Renal cortex interstitium (tissue), 11 donors: ENCODE measurements at regions not wholly inside any gene's neighbourhood (a gene's known extent, or its start where the extent isn't known, plus 50 kb on each side); places are given as distances from the start of the nearest gene placed in this dataset.
"Not testable (repeated sequence)": the region's sequence is repeated elsewhere in the genome, so short reads cannot be mapped to it uniquely, and the experiment has no call there.

Experiments
- DNase-seq, 11 donors: peaks; one replicate each; pipeline ENCODE4 v3.0.0-alpha.2; 2013; ENCODE audit warnings: low read depth in 9 of 11, low spot score in 4 of 11; ENCODE audit errors: extremely low read depth in 1 of 11

DNA sequence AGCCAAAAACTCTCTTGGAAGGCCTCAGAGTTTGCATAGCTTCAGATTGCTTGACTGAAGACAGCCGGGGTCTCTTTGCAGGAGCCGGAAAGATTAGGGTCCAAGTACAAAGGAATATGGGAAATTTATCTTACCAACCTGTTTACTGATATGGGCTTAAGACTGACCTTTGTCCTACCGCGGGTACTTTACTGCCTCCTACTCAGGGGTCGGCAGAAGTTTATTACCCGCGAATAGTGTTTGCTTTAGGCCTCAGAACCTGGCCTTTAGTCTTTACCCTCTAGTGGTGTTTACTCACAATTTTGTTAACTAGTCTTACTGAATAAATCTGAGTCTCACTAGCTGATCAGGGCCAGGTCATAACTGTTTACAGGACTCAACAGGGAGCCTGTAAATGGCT, 765.4 kb upstream of the SPRY2 start:
- DNase-seq: no peak

DNA sequence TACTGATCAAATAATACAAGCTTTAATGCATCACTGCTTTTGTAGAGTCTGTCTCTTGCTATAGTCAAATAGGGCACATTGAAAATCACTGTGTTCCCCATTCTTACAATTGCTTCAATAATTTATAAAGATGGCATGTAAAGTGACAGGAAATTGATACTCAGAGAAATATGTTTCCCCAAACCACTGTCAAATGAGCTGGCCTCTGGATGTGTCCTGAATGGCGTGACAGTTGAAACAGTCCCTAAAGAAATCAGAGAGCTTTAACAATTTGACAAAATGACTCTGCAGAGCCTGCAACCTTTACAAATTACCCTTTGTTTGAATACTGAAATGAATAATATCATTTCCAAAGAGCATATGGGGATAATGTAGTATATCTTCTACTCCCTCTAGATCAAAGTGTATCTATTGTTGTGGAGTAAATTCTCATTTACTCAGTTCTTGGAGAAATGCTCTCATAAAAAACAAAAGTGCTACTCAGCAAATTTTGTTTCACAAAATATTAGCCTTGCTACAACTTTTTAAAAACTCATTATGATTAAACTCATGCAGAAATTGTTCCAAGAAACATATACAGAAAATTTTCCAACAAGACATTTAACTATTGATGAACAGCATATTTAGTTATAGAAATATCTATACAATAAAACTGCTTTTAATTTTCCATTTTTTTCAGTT, 763.2 kb upstream of the SPRY2 start:
- no peak for DNase-seq

DNA sequence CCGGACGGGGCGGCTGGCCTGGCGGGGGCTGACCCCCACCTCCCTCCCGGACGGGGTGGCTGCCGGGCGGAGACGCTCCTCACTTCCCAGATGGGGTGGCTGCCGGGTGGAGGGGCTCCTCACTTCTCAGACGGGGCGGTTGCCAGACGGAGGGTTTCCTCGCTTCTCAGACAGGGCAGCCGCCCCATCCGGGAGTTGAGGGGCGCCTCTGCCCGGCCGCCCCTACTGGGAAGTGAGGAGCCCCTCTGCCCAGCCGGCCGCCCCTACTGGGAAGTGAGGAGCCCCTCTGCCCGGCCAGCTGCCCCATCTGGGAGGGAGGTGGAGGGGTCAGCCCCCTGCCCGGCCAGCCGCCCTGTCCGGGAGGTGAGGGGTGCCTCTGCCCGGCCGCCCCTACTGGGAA, 761.1 kb upstream of the SPRY2 start:
- DNase-seq: not testable (repeated sequence)

DNA sequence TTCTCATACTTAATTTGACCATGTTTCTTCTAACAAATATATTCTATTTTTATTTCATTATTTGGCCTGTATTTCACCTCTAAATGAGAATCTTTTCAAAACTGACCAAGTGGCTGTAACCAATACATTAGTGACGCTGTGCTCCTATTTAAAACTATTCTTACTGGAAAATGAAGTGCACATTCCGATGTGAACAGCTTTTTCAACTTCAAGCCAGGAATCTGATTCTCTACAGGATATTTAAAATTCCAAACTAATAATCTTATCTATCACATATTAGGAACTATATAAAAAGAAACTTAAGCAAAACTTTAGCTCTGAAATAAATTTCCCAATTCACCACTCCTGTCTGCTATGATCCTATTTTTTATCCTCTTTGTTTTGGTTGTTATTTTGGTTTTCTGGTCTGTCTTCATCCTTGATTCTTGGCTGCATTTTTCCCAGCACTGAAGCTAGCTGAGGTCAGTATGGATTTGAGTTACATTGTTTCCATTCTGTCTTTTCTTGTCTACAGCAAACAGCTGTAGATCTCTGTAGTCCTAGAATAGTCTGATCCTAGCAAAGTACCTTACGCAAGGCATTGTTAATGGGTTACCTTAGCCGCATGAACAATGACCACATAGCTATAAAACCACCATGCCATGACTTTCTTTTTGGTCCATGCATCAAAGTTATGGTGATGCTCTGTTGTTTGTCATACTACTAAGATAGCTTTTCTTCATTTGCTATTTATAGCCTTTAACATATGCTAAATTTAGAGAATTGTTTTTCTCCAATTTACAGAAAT, 748.6 kb upstream of the SPRY2 start:
- no peak for DNase-seq

DNA sequence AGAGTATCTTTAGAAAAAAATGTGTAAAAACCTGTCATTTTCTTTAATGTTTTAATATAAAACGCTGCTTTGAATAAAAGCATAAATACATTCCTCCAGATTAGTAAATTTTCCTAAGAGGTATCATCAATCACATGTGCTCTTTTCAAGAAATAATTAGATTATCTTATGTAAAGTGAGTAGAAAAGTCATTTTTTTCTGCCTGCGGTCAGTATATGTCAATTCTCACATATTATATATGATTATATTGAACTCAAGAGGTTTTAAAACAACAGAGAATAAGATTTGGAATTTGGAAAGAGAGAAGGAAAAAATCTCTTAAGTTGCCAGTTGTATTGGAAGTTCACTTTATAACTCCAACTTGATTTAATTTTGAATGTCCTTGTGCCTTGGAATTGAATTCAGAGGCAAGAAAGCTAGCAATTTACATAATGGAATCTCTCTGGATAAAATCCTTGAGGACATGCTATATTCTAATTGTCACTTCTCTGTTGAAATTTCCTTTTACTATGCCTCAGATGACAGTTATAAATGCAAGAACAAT, 740.1 kb upstream of the SPRY2 start:
- no peak for DNase-seq

DNA sequence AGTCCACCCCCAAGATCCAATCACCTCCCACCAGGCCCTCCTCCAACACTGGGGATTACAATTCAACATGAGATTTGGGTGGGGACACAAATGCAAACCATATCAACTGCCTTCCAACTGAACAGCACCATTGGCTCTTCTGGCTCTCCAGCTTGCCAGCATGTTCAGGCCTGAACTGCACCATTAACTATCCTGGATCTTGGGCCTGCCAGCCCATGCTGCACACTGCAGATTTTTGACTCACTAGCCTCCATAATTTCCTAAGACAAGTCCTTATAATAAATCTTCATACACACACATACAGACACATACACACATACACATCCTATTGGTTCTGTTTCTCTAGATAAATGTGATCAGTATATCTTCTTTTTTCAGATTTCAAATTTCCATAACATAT, 737.1 kb upstream of the SPRY2 start:
- no peak for DNase-seq

DNA sequence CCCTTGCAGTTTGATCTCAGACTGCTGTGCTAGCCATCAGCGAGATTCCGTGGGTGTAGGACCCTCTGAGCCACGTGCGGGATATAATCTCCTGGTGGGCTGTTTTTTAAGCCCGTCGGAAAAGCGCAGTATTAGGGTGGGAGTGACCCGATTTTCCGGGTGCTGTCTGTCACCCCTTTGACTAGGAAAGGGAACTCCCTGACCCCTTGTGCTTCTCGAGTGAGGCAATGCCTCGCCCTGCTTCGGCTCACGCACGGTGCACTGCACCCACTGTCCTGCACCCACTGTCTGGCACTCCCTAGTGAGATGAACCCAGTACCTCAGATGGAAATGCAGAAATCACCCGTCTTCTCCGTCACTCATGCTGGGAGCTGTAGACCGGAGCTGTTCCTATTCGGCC, 728.9 kb upstream of the SPRY2 start:
- DNase-seq: not testable (repeated sequence)

DNA sequence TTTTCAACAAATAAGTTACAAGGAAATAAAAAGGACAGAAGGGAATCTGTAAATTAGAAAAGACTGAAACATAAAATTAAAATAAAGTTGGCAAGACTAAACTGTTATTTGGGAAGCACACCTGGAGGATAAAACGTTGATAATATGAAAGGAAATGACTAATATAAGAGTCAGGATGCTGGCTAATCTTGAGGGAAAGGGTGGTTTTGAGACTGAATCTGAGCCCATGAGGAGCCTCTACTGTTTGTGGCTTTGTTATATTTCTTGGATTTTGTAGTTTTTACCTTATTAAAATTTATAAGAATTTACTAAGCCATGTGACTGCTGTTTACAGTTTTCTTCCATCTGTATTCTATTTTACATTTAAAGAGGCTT, 718.0 kb upstream of the SPRY2 start:
- no peak for DNase-seq

DNA sequence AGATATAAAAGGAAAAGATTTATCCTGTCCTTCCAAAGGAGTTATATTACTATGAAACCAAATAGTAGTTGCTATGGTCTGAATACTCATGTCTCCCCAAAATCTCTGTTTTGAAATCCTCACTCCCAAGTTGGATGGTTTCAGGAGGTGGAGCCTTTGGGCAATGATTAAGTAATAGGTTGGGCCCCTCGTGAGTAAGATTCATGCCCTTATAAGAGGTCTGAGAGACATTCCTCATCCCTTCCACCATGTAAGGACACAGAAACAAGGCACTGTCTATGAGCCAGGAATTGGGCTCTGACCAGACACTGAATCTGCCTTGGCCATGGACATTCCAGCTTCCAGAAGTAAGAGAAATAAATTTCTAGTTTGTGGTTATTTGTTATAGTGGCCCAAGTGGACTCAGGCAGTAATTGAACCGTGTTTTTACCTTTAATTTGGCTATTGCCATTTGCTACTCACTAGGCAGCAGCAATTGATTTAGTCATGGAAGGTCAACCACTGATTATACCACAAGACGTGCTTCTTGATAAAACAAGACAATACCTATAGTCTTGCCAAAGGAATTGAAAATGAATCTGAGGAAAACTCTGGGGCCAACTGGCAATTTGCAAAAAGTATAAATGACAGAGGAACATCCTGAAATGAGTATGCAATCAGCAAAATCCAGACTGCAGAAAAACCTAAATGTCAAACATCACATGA, 717.4 kb upstream of the SPRY2 start:
- no peak for DNase-seq

DNA sequence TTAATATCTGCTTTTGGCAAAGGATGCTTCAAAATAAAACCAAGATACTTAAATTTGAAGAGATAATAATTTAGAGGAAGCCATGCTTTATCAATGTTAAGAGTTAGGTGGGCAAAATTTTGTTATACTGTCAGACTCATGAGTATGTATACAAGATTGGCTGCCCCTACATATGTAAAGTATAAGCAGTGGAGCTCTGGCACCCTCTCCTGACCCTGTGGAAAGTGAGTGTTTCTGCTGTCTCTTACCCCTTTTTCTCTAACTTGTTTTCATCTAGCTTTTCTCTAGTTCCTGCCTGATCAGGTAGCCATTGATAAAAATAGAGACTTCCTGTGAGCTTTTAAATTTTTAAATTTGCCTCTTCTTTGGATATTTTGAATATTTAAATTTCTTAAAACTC, 710.9 kb upstream of the SPRY2 start:
- DNase-seq: no peak

DNA sequence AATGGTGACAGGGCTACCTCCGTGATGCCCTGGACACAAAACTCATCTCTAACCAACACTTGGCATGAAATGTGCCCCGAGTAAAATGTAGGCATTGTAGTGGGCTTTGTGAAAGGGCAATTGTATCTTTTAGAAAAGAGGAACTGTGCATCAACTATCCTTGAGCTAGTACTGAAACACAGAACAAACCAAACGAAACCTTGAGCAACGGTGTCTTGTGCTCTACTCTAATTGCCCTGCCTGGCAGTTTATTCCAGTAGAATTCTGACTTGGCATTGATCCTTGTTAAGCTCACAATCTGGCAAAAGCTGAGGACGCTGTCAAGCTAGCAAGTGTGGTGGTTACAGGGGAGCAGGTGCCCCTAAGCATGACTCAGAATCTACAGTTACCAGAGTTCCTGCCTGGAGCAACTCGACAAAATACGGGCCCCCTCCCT, 707.1 kb upstream of the SPRY2 start:
- DNase-seq: no peak

DNA sequence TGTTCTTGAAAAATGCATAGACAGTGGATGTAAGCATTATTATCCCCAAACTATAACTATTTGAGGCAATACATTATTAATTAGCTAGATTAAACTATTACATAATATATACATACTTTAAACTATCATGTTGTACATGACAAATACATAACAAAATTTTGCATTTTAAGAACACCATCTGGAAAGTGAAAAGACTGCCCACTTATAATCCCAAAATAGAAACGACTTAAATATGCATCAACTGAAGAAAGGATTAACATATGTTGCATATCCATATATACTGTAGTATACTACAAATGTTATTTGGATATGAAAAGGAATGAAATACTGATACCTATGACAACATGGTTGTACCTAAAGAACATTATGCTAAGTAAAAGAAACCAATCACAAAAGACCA, 700.8 kb upstream of the SPRY2 start:
- DNase-seq: no peak

DNA sequence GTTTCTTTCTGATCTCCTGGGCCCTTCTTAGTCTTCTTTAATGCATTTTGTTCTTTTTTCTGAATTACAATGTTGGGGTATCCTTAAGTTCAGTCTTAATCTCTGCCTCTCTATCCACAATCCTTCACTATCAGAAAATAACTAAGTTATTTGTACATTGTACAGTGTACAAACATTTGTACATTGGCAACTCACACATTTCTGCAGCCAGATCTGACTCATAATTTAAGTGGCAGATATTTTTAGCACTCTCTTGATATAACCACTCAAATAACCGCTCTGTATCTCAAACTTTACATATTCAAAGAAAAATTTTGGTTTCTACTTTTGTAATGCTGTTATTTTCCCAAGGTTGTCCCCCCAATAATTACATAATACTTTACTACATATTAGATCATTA, 691.1 kb upstream of the SPRY2 start:
- DNase-seq: no peak

DNA sequence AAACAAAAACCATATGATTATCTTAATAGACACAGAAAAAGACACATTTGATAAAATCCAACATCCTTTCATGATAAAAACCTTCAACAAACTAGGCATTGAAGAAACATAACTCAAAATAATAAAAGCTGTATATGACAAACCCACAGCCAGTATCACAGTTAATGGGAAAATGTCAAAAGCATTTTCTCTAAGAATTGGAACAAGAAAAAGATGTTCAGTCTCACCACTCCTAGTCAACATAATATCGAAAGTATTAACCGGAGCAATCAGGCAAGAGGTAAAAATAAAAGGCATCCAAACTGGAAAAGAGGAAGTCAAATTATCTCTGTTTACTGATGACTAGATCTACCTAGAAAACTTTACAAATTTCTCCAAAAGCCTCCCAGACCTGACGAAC, 684.2 kb upstream of the SPRY2 start:
- DNase-seq: no peak

DNA sequence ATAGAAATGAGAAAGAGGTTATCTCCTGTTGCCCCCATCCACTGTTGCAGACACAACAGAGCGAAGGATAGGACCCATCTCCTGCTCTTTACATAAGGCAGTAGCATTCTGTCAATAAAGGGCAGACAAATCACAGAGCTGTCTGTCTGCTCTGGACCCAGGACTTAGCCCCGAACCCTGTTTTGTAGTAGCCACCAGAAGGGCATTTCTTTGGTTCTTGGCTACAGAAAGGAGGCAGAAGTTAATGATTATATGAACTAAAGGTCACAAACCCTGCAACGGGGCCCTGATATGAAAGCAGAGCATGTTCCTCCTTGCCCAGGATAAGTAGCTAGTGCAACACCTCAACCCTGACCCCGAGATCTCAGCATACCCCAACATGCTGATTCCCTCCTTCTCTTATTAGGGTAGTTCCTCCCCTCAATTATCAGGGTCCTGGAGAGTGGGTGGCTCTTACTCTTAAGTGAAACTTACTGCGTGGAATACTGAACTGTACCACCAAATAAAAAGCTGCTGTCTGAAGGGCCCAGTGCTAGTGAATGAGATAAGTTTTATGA, 680.4 kb upstream of the SPRY2 start:
- no peak for DNase-seq

DNA sequence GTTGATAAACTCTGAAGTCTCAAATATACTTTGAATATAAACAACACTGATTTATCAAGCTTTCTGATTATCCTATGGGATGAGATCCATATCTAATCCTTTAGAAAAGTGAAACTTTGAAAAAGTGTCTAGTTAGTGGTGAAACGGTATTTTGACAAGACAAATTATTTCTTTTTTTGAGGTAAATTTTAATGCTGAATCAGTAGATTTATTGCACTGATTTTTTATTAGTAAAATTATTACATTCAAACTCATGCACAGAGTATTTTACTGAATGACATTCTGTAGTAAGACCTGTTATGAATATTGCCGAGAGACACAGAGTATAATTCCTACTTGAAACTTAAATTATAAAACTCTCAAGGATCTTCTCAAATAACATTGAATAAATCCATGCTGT, 679.1 kb upstream of the SPRY2 start:
- no peak for DNase-seq

DNA sequence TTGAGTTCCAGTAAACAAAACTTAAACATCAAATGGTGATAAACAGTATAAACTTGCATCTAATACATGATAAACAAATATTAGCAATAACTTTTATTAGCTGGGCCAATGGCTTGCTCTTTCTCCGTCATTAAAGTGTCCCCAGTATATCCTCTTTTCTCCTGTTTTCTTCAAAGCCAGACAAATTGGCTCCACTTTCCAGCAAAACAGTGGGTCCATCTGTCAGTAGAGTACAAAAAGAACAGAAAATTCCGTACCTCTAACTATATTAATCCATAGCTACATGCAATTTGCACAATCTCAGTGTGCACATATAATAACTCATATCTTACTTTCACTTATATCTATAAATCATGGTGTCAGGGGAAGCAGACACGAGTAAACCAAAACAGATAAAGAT, 678.0 kb upstream of the SPRY2 start:
- DNase-seq: no peak

DNA sequence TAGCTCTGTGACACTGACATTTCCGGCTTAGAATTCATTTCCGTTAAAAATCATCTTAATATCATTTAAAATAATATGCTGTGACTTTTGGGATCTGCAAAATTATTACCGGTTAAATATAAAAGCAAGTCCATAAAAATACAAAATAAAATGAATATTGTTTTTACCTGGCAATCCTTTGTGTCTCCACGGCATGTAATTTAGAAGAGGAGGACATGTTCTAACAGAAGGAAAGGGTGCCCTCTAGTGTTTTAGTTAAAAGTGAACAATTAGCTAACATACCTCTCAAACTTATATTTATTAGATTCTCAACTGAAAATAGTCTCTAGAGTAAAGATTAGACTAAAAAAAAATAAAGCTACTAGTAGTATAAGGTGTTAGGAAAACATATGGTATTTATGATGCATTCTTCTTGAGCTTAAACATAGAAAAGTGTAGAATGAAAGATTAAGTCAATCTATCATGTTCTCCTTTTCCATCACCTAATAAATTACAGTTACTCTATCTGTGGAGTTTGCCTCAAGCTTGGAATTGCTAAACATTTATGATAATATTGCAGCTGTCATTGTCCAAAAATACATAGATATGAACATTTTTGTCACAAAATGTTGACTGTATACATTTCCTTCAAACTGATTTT, 676.7 kb upstream of the SPRY2 start:
- peak; percentile 7 to 43 (median 30) for DNase-seq

DNA sequence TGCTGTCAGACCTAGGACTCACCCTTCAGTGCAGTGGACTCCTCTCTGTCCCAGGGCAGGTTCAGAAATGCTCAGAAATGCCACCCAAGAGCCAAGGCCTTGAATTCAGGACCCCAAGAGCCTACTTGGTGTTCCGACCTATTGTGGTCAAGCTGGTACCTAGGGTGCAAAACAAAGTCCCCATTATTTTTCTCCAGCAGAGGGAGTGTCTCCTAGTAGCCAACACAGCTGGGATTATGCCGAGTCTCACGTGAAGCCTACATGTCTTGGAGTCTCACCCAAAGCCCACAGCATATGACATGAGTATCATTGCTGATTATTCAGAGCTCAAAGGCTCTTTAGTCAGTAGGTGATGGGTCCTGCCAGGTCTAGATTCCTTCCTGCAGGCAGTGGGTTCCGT, 671.1 kb upstream of the SPRY2 start:
- DNase-seq: no peak
